Trophoblast cell (in vitro differentiated cells and primary cell): ENCODE measurements at regions not wholly inside any gene's neighbourhood (a gene's known extent, or its start where the extent isn't known, plus 50 kb on each side); places are given as distances from the start of the nearest gene placed in this dataset.
A peak's percentile ranks its signal among the peaks of the same experiment; 100 is the strongest.

Experiments used
- DNase-seq, 2 donors: peaks; one replicate each; pipeline ENCODE4 v3.0.0-alpha.2; 2016
- H2AFZ ChIP-seq: 2 replicates; pipeline ENCODE4 v1.6.1; 2013; ENCODE audit warnings: low read length, moderate library complexity, mild to moderate bottlenecking; ENCODE audit not compliant: insufficient read depth, poor library complexity
- H2AK5ac ChIP-seq: 2 replicates; pipeline ENCODE4 v1.6.1; 2013; ENCODE audit warnings: mild to moderate bottlenecking, low read length
- H2BK120ac ChIP-seq: 2 replicates; pipeline ENCODE4 v1.6.1; 2013; ENCODE audit warnings: low read length, mild to moderate bottlenecking, moderate library complexity; ENCODE audit not compliant: insufficient read depth, poor library complexity
- H2BK12ac ChIP-seq: 2 replicates; pipeline ENCODE4 v1.6.1; 2013; ENCODE audit warnings: mild to moderate bottlenecking, low read length, moderate library complexity
- H2BK5ac ChIP-seq: 2 replicates; pipeline ENCODE4 v1.6.1; 2013; ENCODE audit warnings: low read length, low read depth, moderate library complexity, mild to moderate bottlenecking; ENCODE audit not compliant: poor library complexity
- H3K14ac ChIP-seq: 2 replicates; pipeline ENCODE4 v1.6.1; 2013; ENCODE audit warnings: mild to moderate bottlenecking, low read length
- H3K18ac ChIP-seq: 2 replicates; pipeline ENCODE4 v1.6.1; 2013; ENCODE audit warnings: mild to moderate bottlenecking, low read length
- H3K23ac ChIP-seq: 2 replicates; pipeline ENCODE4 v1.6.1; 2013; ENCODE audit warnings: low read length
- H3K27ac ChIP-seq: 2 replicates; pipeline ENCODE4 v1.5.1; 2013; ENCODE audit warnings: low read depth, mild to moderate bottlenecking, inconsistent platforms, low read length, moderate library complexity
- H3K27me3 ChIP-seq: 2 replicates; pipeline ENCODE4 v1.6.1; 2013; ENCODE audit warnings: inconsistent platforms, mild to moderate bottlenecking, low read length, moderate library complexity; ENCODE audit not compliant: insufficient read depth
- H3K36me3 ChIP-seq, 2 experiments: 1 replicate in 1 of 2; 2 replicates in 1 of 2; pipeline ENCODE4 v1.6.1; 2013; ENCODE audit warnings: low read length in 2 of 2, mild to moderate bottlenecking in 2 of 2, moderate library complexity in 1 of 2; ENCODE audit not compliant: insufficient read depth in 2 of 2, control insufficient read depth in 1 of 2
- H3K4ac ChIP-seq: 2 replicates; pipeline ENCODE4 v1.6.1; 2013; ENCODE audit warnings: low read depth, mild to moderate bottlenecking, low read length, moderate library complexity
- H3K4me1 ChIP-seq, 2 experiments: 1 replicate in 1 of 2; 2 replicates in 1 of 2; pipeline ENCODE4 v1.6.1; 2013; ENCODE audit warnings: low read length in 2 of 2, mild to moderate bottlenecking in 2 of 2, moderate library complexity in 1 of 2; ENCODE audit not compliant: insufficient read depth in 2 of 2, control insufficient read depth in 1 of 2
- H3K4me2 ChIP-seq: 2 replicates; pipeline ENCODE4 v1.6.1; 2013; ENCODE audit warnings: inconsistent platforms, mild to moderate bottlenecking, low read length, moderate library complexity
- H3K4me3 ChIP-seq: 2 replicates; pipeline ENCODE4 v1.5.1; 2013; ENCODE audit warnings: mild to moderate bottlenecking, low read depth, low read length, inconsistent platforms
- H3K79me1 ChIP-seq: one replicate; pipeline ENCODE4 v1.6.1; 2013; ENCODE audit warnings: low read length
- H3K79me2 ChIP-seq: 2 replicates; pipeline ENCODE4 v1.6.1; 2013; ENCODE audit warnings: low read length, mild to moderate bottlenecking; ENCODE audit not compliant: control insufficient read depth, insufficient read depth, poor library complexity
- H3K9ac ChIP-seq: 2 replicates; pipeline ENCODE4 v1.6.1; 2013; ENCODE audit warnings: mild to moderate bottlenecking, low read length
- H3K9me3 ChIP-seq: 2 replicates; pipeline ENCODE4 v1.6.1; 2013; ENCODE audit warnings: low read depth, mild to moderate bottlenecking, control low read depth, inconsistent platforms, low read length; ENCODE audit not compliant: insufficient read depth
- H4K12ac ChIP-seq: 2 replicates; pipeline ENCODE4 v1.6.1; 2013; ENCODE audit warnings: low read depth, mild to moderate bottlenecking, low read length, moderate library complexity
- H4K8ac ChIP-seq: 2 replicates; pipeline ENCODE4 v1.6.1; 2013; ENCODE audit warnings: low read depth, mild to moderate bottlenecking, low read length, moderate library complexity
- H4K91ac ChIP-seq: one replicate; pipeline ENCODE4 v1.6.1; 2013; ENCODE audit warnings: low read depth, mild to moderate bottlenecking, low read length, moderate library complexity
- WGBS: extraction: QIAGEN DNeasy Blood & Tissue Kit; methylation state at CpG from one replicate; pipeline ENCODE4 v1.1.7; 2013; ENCODE audit warnings: missing lambda C conversion rate; ENCODE audit not compliant: insufficient read length, insufficient coverage; ENCODE audit errors: extremely low coverage; 5-methylcytosine and 5-hydroxymethylcytosine counted together

- no peak for DNase-seq
- Histone ChIP-seq H3K36me3 (no peaks in the 10 kb centered on the region), H3K4me1 (no peaks in the 10 kb centered on the region), H3K27ac (no peak overlapping the region), H3K27me3 (no peaks in the 10 kb centered on the region), H4K12ac (no peak overlapping the region), H3K14ac (no peak overlapping the region), H3K79me2 (no peaks in the 10 kb centered on the region), H3K4ac (no peak overlapping the region), H3K4me2 (no peak overlapping the region), H3K4me3 (no peak overlapping the region), H2AFZ (no peak overlapping the region), H4K8ac (no peak overlapping the region), H3K18ac (no peak overlapping the region), H2BK5ac (no peak overlapping the region), H3K9me3 (no peaks in the 10 kb centered on the region), H4K91ac (no peak overlapping the region), H2BK12ac (no peak overlapping the region), H3K79me1 (no peaks in the 10 kb centered on the region), H2AK5ac (no peak overlapping the region), H3K23ac (no peak overlapping the region), H2BK120ac (no peak overlapping the region), H3K9ac (no peak overlapping the region)
- WGBS = no CpG with 5 or more reads among the region's 6 CpGs
These were observed 125.9 kb upstream of the LYZL2 start for GRCh38 chr10:30755441-30755953.

DNA sequence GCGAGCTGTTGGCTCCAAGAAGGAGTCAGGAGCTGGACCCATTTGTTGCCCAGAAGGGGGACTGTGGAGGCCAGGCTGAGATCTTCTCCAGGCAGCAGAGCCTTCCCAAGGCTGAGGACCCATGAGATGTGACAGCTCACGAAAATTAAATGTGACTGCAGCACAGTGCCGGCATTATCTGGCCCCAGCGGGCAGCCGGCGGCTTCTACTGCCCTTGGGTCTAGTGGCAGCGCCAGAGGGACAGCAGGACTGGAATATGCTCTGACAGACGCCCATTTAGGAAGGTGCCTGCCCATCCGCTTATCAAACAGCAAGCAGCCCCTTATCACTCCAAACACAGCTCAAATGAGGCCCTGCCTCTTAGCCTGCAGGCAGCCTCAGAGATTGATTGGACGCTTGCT is 122.9 kb upstream of the LYZL2 start:
- H3K4ac ChIP-seq = no peak overlapping the region
- no peak overlapping the region for H2BK12ac ChIP-seq
- no peaks in the 10 kb centered on the region for H3K79me2 ChIP-seq
- H3K79me1 ChIP-seq = no peaks in the 10 kb centered on the region
- H3K4me1 ChIP-seq = no peaks in the 10 kb centered on the region
- H2AFZ ChIP-seq = no peak overlapping the region
- H3K4me3 ChIP-seq = no peak overlapping the region
- no peak overlapping the region for H3K9ac ChIP-seq
- no peak overlapping the region for H3K18ac ChIP-seq
- no peak overlapping the region for H4K8ac ChIP-seq
- no peak overlapping the region for H2AK5ac ChIP-seq
- no peak overlapping the region for H2BK120ac ChIP-seq
- H2BK5ac ChIP-seq = no peak overlapping the region
- H3K23ac ChIP-seq = no peak overlapping the region
- no peak overlapping the region for H4K12ac ChIP-seq
- H3K14ac ChIP-seq = no peak overlapping the region
- no peaks in the 10 kb centered on the region for H3K9me3 ChIP-seq
- H3K27ac ChIP-seq = no peak overlapping the region
- no CpG with 5 or more reads among the region's 10 CpGs for WGBS
- H3K27me3 ChIP-seq = no peaks in the 10 kb centered on the region
- no peak overlapping the region for H4K91ac ChIP-seq
- no peak overlapping the region for H3K4me2 ChIP-seq
- H3K36me3 ChIP-seq = no peaks in the 10 kb centered on the region
- no peak for DNase-seq

GRCh38 chr10:30751678-30752331 is 122.3 kb upstream of the LYZL2 start:
- Histone ChIP-seq H3K23ac (no peak overlapping the region), H3K4ac (no peak overlapping the region), H3K4me1 (no peaks in the 10 kb centered on the region), H2BK5ac (no peak overlapping the region), H2BK12ac (no peak overlapping the region), H3K36me3 (no peaks in the 10 kb centered on the region), H3K18ac (no peak overlapping the region), H3K79me2 (no peaks in the 10 kb centered on the region), H4K91ac (no peak overlapping the region), H4K8ac (no peak overlapping the region), H3K79me1 (no peaks in the 10 kb centered on the region), H3K4me3 (no peak overlapping the region), H2AFZ (no peak overlapping the region), H4K12ac (no peak overlapping the region), H3K9ac (no peak overlapping the region), H3K27ac (no peak overlapping the region), H3K4me2 (no peak overlapping the region), H3K9me3 (no peaks in the 10 kb centered on the region), H3K14ac (no peak overlapping the region), H3K27me3 (no peaks in the 10 kb centered on the region), H2BK120ac (no peak overlapping the region), H2AK5ac (no peak overlapping the region)
- WGBS = no CpG with 5 or more reads among the region's 14 CpGs
- DNase-seq = peak; percentile 17 to 58

DNA sequence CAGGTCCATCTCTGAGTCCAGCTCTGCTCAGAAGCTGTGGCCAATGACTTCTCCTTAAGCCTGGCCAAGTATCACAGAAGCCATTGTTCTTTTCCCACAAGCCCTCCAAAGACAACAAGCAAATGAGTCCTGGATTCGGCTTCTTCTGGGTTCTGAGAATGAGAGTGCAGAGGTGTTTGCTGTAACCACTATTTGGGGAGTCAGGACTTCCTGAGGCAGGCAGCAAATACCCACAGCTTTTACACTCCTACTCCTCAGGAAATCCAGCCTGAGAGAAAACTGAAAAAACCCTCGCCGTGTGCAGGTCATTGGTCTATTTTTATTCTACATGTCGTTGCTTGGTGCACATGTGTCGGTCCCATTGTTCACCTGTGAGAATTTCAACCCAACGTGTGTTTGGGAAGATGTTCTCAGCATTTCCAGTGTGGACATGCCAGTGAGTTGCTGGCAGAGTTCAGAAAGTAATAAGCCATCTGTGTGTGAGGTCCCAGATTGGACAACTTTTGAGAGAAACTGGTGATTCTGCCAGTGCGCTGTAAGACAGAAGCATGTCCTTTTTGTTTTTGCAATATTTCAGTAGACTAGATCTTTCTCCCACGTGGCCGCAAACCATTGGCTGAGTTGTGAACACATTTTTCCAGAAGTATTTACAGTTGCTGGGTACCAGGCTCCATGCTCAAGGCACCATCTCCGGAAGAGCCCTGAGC is 121.6 kb upstream of the LYZL2 start:
- Histone ChIP-seq H3K14ac (no peak overlapping the region), H3K27me3 (no peaks in the 10 kb centered on the region), H3K4me3 (no peak overlapping the region), H2BK12ac (no peak overlapping the region), H3K79me1 (no peaks in the 10 kb centered on the region), H2BK5ac (no peak overlapping the region), H3K23ac (no peak overlapping the region), H4K12ac (no peak overlapping the region), H3K9ac (no peak overlapping the region), H3K9me3 (no peaks in the 10 kb centered on the region), H2AK5ac (no peak overlapping the region), H3K4me2 (no peak overlapping the region), H3K18ac (no peak overlapping the region), H3K4ac (no peak overlapping the region), H4K91ac (no peak overlapping the region), H2BK120ac (no peak overlapping the region), H3K79me2 (no peaks in the 10 kb centered on the region), H2AFZ (no peak overlapping the region), H3K4me1 (no peaks in the 10 kb centered on the region), H4K8ac (no peak overlapping the region), H3K36me3 (no peaks in the 10 kb centered on the region), H3K27ac (no peak overlapping the region)
- no peak for DNase-seq
- WGBS = no CpG with 5 or more reads among the region's 10 CpGs
